ENCODE measurements at regions not wholly inside any gene's neighbourhood (a gene's known extent, or its start where the extent isn't known, plus 50 kb on each side); places are given as distances from the start of the nearest gene placed in this dataset.

DNA sequence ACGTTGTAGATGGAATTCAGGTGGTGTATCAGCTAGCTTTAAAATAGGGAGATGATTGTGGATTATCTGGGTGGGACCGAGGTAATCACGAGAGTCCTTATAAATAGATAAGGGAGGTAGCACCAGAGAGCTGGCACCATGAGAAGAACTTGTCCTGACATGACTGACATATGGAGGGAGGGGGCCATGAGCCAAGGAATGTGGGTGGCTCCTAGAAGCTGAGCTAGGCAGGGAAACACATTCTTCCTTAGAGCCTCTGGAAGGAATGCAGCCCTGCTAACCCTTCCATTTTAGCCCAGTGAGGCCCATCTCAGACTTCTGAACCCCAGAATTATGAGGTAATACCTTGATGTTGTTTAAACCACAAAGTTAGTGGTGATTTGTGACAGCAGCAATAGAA, 321.1 kb upstream of the SULF2 start:
- Mint-ChIP-seq H3K27ac (no peak overlapping the region), H3K27me3 (peaks cover 4 to 7% of the 10 kb centered on the region in 2 donors), H3K4me3 (no peak overlapping the region), H3K9me3 (peaks cover 0 to 4% (median 0%) of the 10 kb centered on the region in 8 donors), H3K36me3 (no peaks in the 10 kb centered on the region), H3K4me1 (no peaks in the 10 kb centered on the region)
- Histone ChIP-seq H3K27me3 (ENCODE audit: insufficient read depth, low read length) (no peaks in the 10 kb centered on the region), H3K36me3 (ENCODE audit: insufficient read depth, low read length) (no peaks in the 10 kb centered on the region), H3K4me1 (ENCODE audit: insufficient read depth, low read length) (no peaks in the 10 kb centered on the region), H3K27ac (ENCODE audit: low read depth, low read length) (no peak overlapping the region), H3K9me3 (ENCODE audit: control insufficient read depth in 1 of 2, low read length in 2 of 2) (no peaks in the 10 kb centered on the region), H3K4me3 (ENCODE audit: low read length in 2 of 2) (no peak overlapping the region)
- CTCF ChIA-PET (ENCODE audit: partially characterized antibody): no interaction called here
- intact Hi-C loops (cut with micrococcal nuclease): no loop called here
- DNase-seq: no peak
- POLR2A ChIA-PET (ENCODE audit: partially characterized antibody): no interaction called here

DNA sequence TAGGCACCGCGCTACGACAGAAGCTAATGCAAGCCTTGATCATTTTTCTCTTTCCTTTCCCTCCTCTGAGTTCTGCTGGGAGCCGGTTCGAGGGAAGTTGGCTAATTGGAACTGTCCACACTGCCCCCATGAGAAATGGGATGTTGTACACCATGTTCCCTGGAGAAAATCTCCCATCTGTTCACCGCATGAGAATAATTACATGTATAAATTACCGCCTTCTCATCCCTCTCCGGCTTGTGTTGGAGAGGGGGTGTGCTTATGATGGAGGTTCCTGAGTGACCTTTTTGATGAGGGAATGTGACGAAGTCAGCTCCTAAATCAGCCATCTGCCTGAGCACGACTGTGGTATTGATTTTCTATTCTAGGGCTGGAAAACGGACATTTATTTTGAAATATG, 320.2 kb upstream of the SULF2 start:
- no peak overlapping the region for H3K4me3 ChIP-seq (ENCODE audit: low read length in 2 of 2)
- no peak for DNase-seq
- intact Hi-C loops (cut with micrococcal nuclease): no loop called here
- no peaks in the 10 kb centered on the region for H3K36me3 ChIP-seq (ENCODE audit: insufficient read depth, low read length)
- Mint-ChIP-seq H3K4me1 (no peaks in the 10 kb centered on the region), H3K27ac (no peak overlapping the region), H3K9me3 (peaks cover 0 to 4% (median 0%) of the 10 kb centered on the region in 8 donors), H3K36me3 (no peaks in the 10 kb centered on the region), H3K27me3 (peaks cover 1 to 6% of the 10 kb centered on the region in 2 donors), H3K4me3 (no peak overlapping the region)
- no peaks in the 10 kb centered on the region for H3K27me3 ChIP-seq (ENCODE audit: insufficient read depth, low read length)
- ChIA-PET CTCF (ENCODE audit: partially characterized antibody) (no interaction called here), POLR2A (ENCODE audit: partially characterized antibody) (no interaction called here)
- no peaks in the 10 kb centered on the region for H3K9me3 ChIP-seq (ENCODE audit: control insufficient read depth in 1 of 2, low read length in 2 of 2)
- no peaks in the 10 kb centered on the region for H3K4me1 ChIP-seq (ENCODE audit: insufficient read depth, low read length)
- no peak overlapping the region for H3K27ac ChIP-seq (ENCODE audit: low read depth, low read length)

DNA sequence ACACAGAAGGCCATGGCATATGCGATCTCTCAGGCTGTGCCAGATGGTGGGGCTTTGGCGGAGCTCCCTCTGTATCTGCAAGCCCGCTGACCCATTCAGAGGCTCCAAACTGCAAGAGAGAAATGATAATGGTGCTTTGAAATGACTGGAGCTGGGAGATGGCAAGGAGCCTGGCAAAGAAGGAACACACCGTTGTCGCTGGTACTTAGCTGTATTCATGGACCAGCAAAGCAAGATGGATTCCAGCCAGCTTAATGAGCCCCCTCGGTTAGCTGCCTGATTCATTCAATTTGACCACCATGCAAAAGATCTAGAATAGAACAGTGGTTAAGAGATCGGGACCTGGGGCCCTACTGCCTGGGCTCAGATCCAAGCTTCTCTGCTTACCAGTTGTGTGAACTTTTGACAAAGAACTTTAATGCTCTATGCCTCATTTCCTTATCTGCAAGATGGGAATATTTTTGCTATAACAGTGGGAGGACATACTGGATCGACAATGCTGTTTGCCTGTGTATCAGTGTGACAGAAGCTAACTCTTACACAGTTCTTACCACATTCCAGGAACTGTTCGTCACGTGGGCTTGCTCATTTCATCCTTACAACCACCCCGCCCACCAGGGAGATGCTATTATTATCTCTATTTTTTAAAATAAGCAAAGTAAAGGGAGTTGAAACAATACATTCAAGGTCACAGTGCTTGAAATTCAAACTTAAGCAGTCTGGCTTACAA, 317.8 kb upstream of the SULF2 start:
- Mint-ChIP-seq H3K27ac (no peak overlapping the region), H3K36me3 (no peaks in the 10 kb centered on the region)
- CTCF ChIA-PET (ENCODE audit: partially characterized antibody): no interaction called here

DNA sequence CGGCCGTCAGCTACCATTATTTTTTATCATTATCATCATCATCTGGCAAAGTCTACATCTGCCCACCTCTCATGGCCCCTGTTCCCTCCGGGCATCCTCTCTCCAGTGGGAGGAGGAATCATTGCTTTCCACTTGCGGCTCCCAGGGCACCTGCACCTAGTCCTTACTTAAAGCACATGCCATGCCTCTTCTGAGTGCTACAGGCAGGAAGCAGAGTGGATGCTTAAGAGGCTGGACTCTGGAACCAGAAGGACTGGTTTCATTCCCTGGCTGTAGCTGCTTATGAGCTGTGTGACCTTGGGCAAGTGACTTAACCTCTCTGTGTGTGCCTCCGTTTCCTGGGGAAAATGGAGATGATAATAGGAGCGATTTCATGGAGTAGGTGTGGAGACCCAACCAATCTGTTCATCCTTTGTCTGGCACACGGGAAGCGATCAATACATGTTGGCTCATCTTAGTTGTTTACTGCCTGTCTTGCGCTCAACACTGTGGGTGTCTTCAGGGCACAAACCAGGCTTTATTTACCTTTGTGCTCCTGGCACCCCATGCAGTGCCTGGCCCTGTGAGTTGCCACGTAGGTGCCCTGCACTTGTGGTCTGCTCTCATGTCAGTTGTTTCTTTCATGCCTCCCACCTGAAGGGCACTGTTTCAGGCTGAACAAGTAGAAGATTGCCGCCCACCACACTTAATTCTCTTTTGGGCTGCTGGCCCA, 317.0 kb upstream of the SULF2 start:
- no peak overlapping the region for H3K4me3 Mint-ChIP-seq

More for the DNA sequence above, 317.8 kb upstream of the SULF2 start:
- H3K27me3 Mint-ChIP-seq: peaks cover 0 to 1% of the 10 kb centered on the region in 2 donors
- Histone ChIP-seq H3K4me3 (ENCODE audit: low read length in 2 of 2) (no peak overlapping the region), H3K36me3 (ENCODE audit: insufficient read depth, low read length) (no peaks in the 10 kb centered on the region), H3K9me3 (ENCODE audit: control insufficient read depth in 1 of 2, low read length in 2 of 2) (no peaks in the 10 kb centered on the region), H3K27ac (ENCODE audit: low read depth, low read length) (no peak overlapping the region), H3K27me3 (ENCODE audit: insufficient read depth, low read length) (no peaks in the 10 kb centered on the region), H3K4me1 (ENCODE audit: insufficient read depth, low read length) (no peaks in the 10 kb centered on the region)
- POLR2A ChIA-PET (ENCODE audit: partially characterized antibody): no interaction called here
- no peak overlapping the region for H3K4me3 Mint-ChIP-seq
- DNase-seq: no peak
- intact Hi-C loops (cut with micrococcal nuclease): no loop called here
- H3K4me1 Mint-ChIP-seq: no peaks in the 10 kb centered on the region
- H3K9me3 Mint-ChIP-seq: peaks cover 0 to 4% (median 0%) of the 10 kb centered on the region in 8 donors

DNA sequence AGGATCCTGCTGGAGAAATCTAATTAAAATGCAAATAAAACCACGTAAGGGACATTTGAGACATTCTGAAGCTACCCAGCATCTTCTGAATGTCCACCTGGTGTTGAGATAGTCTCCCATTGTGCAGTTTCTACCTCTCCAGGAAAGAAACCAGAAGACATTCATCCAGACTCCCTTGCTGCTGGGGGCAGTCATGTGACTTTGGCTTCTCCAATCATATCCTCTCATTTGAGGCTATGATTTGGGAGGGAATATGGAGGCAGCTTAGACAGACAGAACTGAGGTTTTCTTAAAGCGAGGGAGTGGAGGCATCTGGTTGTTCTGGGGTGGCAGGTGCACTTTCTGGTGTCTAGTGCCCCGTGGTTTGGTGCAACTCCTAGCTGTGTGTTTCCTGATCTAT, 315.2 kb upstream of the SULF2 start:
- H3K27me3 ChIP-seq (ENCODE audit: insufficient read depth, low read length): no peaks in the 10 kb centered on the region
- no peak for DNase-seq
- H3K36me3 Mint-ChIP-seq: no peaks in the 10 kb centered on the region
- H3K27ac ChIP-seq (ENCODE audit: low read depth, low read length): no peak overlapping the region
- intact Hi-C loops (cut with micrococcal nuclease): no loop called here
- ChIA-PET CTCF (ENCODE audit: partially characterized antibody) (no interaction called here), POLR2A (ENCODE audit: partially characterized antibody) (no interaction called here)
- no peak overlapping the region for H3K4me3 Mint-ChIP-seq
- no peak overlapping the region for H3K4me3 ChIP-seq (ENCODE audit: low read length in 2 of 2)
- no peaks in the 10 kb centered on the region for H3K4me1 Mint-ChIP-seq
- H3K9me3 Mint-ChIP-seq: no peaks in the 10 kb centered on the region
- H3K27me3 Mint-ChIP-seq: peaks cover 0 to 1% of the 10 kb centered on the region in 2 donors
- H3K27ac Mint-ChIP-seq: no peak overlapping the region
- no peaks in the 10 kb centered on the region for H3K9me3 ChIP-seq (ENCODE audit: control insufficient read depth in 1 of 2, low read length in 2 of 2)
- no peaks in the 10 kb centered on the region for H3K36me3 ChIP-seq (ENCODE audit: insufficient read depth, low read length)
- H3K4me1 ChIP-seq (ENCODE audit: insufficient read depth, low read length): no peaks in the 10 kb centered on the region

More for the DNA sequence above, 317.0 kb upstream of the SULF2 start:
- Histone ChIP-seq H3K4me1 (ENCODE audit: insufficient read depth, low read length) (no peaks in the 10 kb centered on the region), H3K9me3 (ENCODE audit: control insufficient read depth in 1 of 2, low read length in 2 of 2) (no peaks in the 10 kb centered on the region), H3K36me3 (ENCODE audit: insufficient read depth, low read length) (no peaks in the 10 kb centered on the region), H3K4me3 (ENCODE audit: low read length in 2 of 2) (no peak overlapping the region), H3K27ac (ENCODE audit: low read depth, low read length) (no peak overlapping the region), H3K27me3 (ENCODE audit: insufficient read depth, low read length) (no peaks in the 10 kb centered on the region)
- POLR2A ChIA-PET (ENCODE audit: partially characterized antibody): no interaction called here
- H3K9me3 Mint-ChIP-seq: peaks cover 0 to 4% (median 0%) of the 10 kb centered on the region in 8 donors
- peak overlapping the region in 1 of 7 donors; percentile 6 for H3K27ac Mint-ChIP-seq
- H3K4me1 Mint-ChIP-seq: no peaks in the 10 kb centered on the region
- CTCF ChIA-PET (ENCODE audit: partially characterized antibody): no interaction called here
- no peaks in the 10 kb centered on the region for H3K36me3 Mint-ChIP-seq
- H3K27me3 Mint-ChIP-seq: peaks cover 0 to 1% of the 10 kb centered on the region in 2 donors
- no peak for DNase-seq
- intact Hi-C loops (cut with micrococcal nuclease): no loop called here

DNA sequence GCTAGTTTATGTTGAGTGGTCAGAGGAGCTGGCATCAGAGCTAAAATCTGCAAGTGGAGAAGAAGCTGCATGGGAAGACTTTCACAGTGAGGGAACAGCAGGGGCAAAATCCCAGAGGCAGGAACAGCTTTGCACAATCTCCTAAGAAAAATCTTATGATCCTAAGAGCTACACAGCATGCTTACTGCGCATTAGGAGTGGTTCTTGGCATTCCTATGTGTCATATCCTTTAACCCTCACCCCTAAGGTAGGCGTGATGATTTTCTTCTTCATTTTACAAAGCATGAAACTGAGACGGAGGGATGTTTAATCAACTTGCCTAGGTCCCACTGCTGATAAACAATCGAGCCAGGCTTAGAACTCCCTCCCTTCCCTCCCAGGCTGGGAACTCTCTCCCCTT, 313.6 kb upstream of the SULF2 start:
- Histone ChIP-seq H3K36me3 (ENCODE audit: insufficient read depth, low read length) (no peaks in the 10 kb centered on the region), H3K4me3 (ENCODE audit: low read length in 2 of 2) (no peak overlapping the region), H3K9me3 (ENCODE audit: control insufficient read depth in 1 of 2, low read length in 2 of 2) (no peaks in the 10 kb centered on the region), H3K27me3 (ENCODE audit: insufficient read depth, low read length) (no peaks in the 10 kb centered on the region), H3K27ac (ENCODE audit: low read depth, low read length) (no peak overlapping the region), H3K4me1 (ENCODE audit: insufficient read depth, low read length) (no peaks in the 10 kb centered on the region)
- H3K36me3 Mint-ChIP-seq: no peaks in the 10 kb centered on the region
- ChIA-PET POLR2A (ENCODE audit: partially characterized antibody) (no interaction called here), CTCF (ENCODE audit: partially characterized antibody) (no interaction called here)
- intact Hi-C loops (cut with micrococcal nuclease): no loop called here
- no peak overlapping the region for H3K4me3 Mint-ChIP-seq
- H3K27ac Mint-ChIP-seq: peak overlapping the region in 1 of 7 donors; percentile 30
- no peaks in the 10 kb centered on the region for H3K4me1 Mint-ChIP-seq
- H3K9me3 Mint-ChIP-seq: no peaks in the 10 kb centered on the region
- peaks cover 0 to 3% of the 10 kb centered on the region in 2 donors for H3K27me3 Mint-ChIP-seq
- DNase-seq: no peak

DNA sequence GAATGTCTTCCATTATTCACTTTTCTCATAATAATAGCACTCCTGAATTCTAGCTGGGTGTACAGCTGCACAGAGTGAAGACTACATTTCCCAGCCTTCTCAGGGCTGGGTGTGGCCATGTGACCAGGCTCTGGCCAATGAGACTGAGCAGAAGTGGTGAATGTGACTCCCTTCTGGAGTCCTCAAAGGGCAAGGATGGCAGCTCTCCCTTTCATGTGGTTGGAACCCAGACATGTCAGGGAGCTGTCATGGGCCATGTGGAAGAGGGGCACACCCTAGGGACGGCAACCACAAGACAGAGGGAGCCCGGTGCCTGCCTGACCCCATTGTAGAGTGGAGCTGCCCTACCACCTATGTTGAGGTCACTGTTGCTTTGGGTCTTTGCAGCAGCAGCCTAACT, 312.8 kb upstream of the SULF2 start:
- Histone ChIP-seq H3K4me1 (ENCODE audit: insufficient read depth, low read length) (no peaks in the 10 kb centered on the region), H3K4me3 (ENCODE audit: low read length in 2 of 2) (no peak overlapping the region), H3K27me3 (ENCODE audit: insufficient read depth, low read length) (no peaks in the 10 kb centered on the region), H3K9me3 (ENCODE audit: control insufficient read depth in 1 of 2, low read length in 2 of 2) (no peaks in the 10 kb centered on the region), H3K36me3 (ENCODE audit: insufficient read depth, low read length) (no peaks in the 10 kb centered on the region), H3K27ac (ENCODE audit: low read depth, low read length) (no peak overlapping the region)
- Mint-ChIP-seq H3K27me3 (peaks cover 2 to 6% of the 10 kb centered on the region in 2 donors), H3K36me3 (no peaks in the 10 kb centered on the region), H3K4me3 (no peak overlapping the region), H3K27ac (no peak overlapping the region), H3K9me3 (no peaks in the 10 kb centered on the region), H3K4me1 (no peaks in the 10 kb centered on the region)
- POLR2A ChIA-PET (ENCODE audit: partially characterized antibody): no interaction called here
- no peak for DNase-seq
- intact Hi-C loops (cut with micrococcal nuclease): no loop called here
- CTCF ChIA-PET (ENCODE audit: partially characterized antibody): no interaction called here
